ENCODE measurements at regions not wholly inside any gene's neighbourhood (a gene's known extent, or its start where the extent isn't known, plus 50 kb on each side); places are given as distances from the start of the nearest gene placed in this dataset.
"Not testable (repeated sequence)": the region's sequence is repeated elsewhere in the genome, so short reads cannot be mapped to it uniquely, and the experiment has no call there.

- TF ChIP-seq POLR2AphosphoS5 (IDR thresholded peaks at IDR 0.05): no peak
- TF ChIP-seq, protein P1, sequence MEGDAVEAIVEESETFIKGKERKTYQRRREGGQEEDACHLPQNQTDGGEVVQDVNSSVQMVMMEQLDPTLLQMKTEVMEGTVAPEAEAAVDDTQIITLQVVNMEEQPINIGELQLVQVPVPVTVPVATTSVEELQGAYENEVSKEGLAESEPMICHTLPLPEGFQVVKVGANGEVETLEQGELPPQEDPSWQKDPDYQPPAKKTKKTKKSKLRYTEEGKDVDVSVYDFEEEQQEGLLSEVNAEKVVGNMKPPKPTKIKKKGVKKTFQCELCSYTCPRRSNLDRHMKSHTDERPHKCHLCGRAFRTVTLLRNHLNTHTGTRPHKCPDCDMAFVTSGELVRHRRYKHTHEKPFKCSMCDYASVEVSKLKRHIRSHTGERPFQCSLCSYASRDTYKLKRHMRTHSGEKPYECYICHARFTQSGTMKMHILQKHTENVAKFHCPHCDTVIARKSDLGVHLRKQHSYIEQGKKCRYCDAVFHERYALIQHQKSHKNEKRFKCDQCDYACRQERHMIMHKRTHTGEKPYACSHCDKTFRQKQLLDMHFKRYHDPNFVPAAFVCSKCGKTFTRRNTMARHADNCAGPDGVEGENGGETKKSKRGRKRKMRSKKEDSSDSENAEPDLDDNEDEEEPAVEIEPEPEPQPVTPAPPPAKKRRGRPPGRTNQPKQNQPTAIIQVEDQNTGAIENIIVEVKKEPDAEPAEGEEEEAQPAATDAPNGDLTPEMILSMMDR (IDR thresholded peaks at IDR 0.05): no peak
- TF ChIP-seq POLR2A (IDR thresholded peaks at IDR 0.05): no peak
- TF ChIP-seq EP300 (IDR thresholded peaks at IDR 0.05): no peak
- Histone ChIP-seq H3K4me3 (no peak overlapping the region), H3K9me3 (no peaks in the 10 kb centered on the region), H3K36me3 (no peaks in the 10 kb centered on the region), H3K4me1 (no peaks in the 10 kb centered on the region), H3K27ac (no peak overlapping the region), H3K27me3 (no peaks in the 10 kb centered on the region)
- no peak for DNase-seq (ENCODE audit: low spot score in 2 of 2)
Observed at GRCh38 chr7:119963654-119964053, 309.3 kb upstream of the KCND2 start.

- no peaks in the 10 kb centered on the region for H3K36me3 ChIP-seq
- H3K4me1 ChIP-seq: no peaks in the 10 kb centered on the region
- no peak for DNase-seq (ENCODE audit: low spot score in 2 of 2)
- H3K9me3 ChIP-seq: no peaks in the 10 kb centered on the region
- TF ChIP-seq POLR2AphosphoS5 (IDR thresholded peaks at IDR 0.05): no peak
- TF ChIP-seq, protein P1 (IDR thresholded peaks at IDR 0.05): no peak
- no peak for TF ChIP-seq EP300 (IDR thresholded peaks at IDR 0.05)
- TF ChIP-seq POLR2A (IDR thresholded peaks at IDR 0.05): no peak
- no peaks in the 10 kb centered on the region for H3K27me3 ChIP-seq
- no peak overlapping the region for H3K4me3 ChIP-seq
- no peak overlapping the region for H3K27ac ChIP-seq
Observed at GRCh38 chr7:119964065-119964464, 308.9 kb upstream of the KCND2 start.

- Histone ChIP-seq H3K4me1 (no peaks in the 10 kb centered on the region), H3K4me3 (no peak overlapping the region), H3K9me3 (no peaks in the 10 kb centered on the region), H3K36me3 (no peaks in the 10 kb centered on the region), H3K27me3 (no peaks in the 10 kb centered on the region), H3K27ac (no peak overlapping the region)
- TF ChIP-seq EP300 (IDR thresholded peaks at IDR 0.05) (no peak), POLR2AphosphoS5 (IDR thresholded peaks at IDR 0.05) (no peak), POLR2A (IDR thresholded peaks at IDR 0.05) (no peak)
- TF ChIP-seq, protein P1 (IDR thresholded peaks at IDR 0.05): no peak
- DNase-seq (ENCODE audit: low spot score in 2 of 2): no peak
- 40% methylated on average over 1 of the region's 1 CpG for WGBS
Observed at GRCh38 chr7:119964788-119965542, 308.0 kb upstream of the KCND2 start.

DNA sequence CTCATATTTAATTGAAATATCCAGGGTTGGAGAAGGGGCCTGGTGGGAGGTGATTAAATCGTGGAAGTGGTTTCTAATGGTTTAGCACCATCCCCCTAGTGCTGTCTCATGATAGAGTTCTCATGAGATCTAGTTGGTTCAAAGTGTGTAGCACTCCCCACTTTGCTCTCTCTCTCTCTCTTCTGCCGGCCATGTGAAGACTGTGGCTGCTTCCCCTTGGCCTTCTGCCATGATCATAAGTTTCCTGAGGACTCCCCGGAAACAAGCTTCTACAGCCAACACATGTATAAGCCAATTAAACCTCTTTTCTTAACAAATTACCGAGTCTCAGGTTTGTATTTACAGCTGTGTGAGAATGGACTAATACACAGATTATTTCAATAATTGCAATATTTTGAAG is 305.8 kb upstream of the KCND2 start:
- H3K9me3 ChIP-seq: no peaks in the 10 kb centered on the region
- 53% methylated on average over 4 of the region's 4 CpGs for WGBS
- TF ChIP-seq, protein P1 (IDR thresholded peaks at IDR 0.05): no peak
- TF ChIP-seq POLR2A (IDR thresholded peaks at IDR 0.05) (no peak), EP300 (IDR thresholded peaks at IDR 0.05) (no peak), POLR2AphosphoS5 (IDR thresholded peaks at IDR 0.05) (no peak)

DNA sequence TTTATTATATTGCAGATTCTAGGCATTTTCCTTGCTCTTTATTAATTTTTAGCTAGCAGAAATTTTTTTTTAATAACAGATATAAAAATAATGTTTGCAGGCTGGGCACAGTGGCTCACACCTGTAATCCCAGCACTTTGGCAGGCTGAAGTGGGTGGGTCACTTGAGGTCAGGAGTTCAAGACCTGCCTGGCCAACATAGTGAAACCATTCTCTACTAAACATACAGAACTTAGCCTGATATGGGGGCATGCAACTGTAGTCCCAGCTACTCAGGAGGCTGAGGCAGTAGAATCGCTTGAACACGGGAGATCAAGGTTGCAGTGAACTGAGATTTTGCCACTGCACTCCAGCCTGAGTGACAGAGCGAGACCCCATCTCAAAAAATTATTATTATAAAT is 304.6 kb upstream of the KCND2 start:
- not testable (repeated sequence) for DNase-seq (ENCODE audit: low spot score in 2 of 2); H3K36me3 ChIP-seq; H3K9me3 ChIP-seq; H3K27ac ChIP-seq; H3K4me1 ChIP-seq; H3K4me3 ChIP-seq; H3K27me3 ChIP-seq
- WGBS: 81% methylated on average over 3 of the region's 3 CpGs

More for the DNA sequence above, 305.8 kb upstream of the KCND2 start:
- Histone ChIP-seq H3K4me1 (no peaks in the 10 kb centered on the region), H3K4me3 (no peak overlapping the region), H3K36me3 (no peaks in the 10 kb centered on the region), H3K27ac (no peak overlapping the region), H3K27me3 (no peaks in the 10 kb centered on the region)
- no peak for DNase-seq (ENCODE audit: low spot score in 2 of 2)

DNA sequence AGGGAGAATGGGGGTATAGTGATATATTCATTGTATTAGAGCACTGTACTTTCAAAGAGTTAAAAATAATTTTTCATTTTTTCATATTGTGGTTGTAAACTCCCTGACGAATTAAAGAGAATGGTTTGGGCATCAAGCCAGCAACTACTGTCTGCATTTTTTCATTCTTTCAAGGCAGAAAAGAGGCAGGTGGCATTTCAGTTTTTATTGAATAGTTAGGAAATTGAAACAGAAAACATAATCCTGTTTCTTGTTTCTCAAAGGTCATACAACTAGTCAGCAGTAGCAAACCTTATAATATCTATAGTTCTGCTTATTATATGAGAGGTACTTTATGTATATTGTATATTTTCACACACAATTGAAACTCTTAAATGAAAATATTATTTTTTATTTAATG is 303.9 kb upstream of the KCND2 start:
- no peak for DNase-seq (ENCODE audit: low spot score in 2 of 2)

More for the DNA sequence above, 303.9 kb upstream of the KCND2 start:
- 2% methylated on average over 1 of the region's 1 CpG for WGBS
- Histone ChIP-seq H3K36me3 (no peaks in the 10 kb centered on the region), H3K4me1 (no peaks in the 10 kb centered on the region), H3K27ac (no peak overlapping the region), H3K9me3 (no peaks in the 10 kb centered on the region), H3K27me3 (no peaks in the 10 kb centered on the region), H3K4me3 (no peak overlapping the region)
- TF ChIP-seq, protein P1 (IDR thresholded peaks at IDR 0.05): no peak
- no peak for TF ChIP-seq POLR2AphosphoS5 (IDR thresholded peaks at IDR 0.05)
- no peak for TF ChIP-seq POLR2A (IDR thresholded peaks at IDR 0.05)
- TF ChIP-seq EP300 (IDR thresholded peaks at IDR 0.05): no peak
